HepG2 (cell line): ENCODE measurements at regions not wholly inside any gene's neighbourhood (a gene's known extent, or its start where the extent isn't known, plus 50 kb on each side); places are given as distances from the start of the nearest gene placed in this dataset.

ENCODE experiments used
- AKNA ChIP-seq: sonication (generic); formaldehyde crosslinking; IDR thresholded peaks from 2 replicates; pipeline ENCODE4 v1.4.0; 2020; ENCODE audit warnings: missing genetic modification reagents, borderline replicate concordance
- IKZF1 ChIP-seq: fragments of 450-650 bp; IDR thresholded peaks from 2 replicates; pipeline ENCODE4 v1.7.1; 2016
- ZIK1 ChIP-seq: sonication (generic); formaldehyde crosslinking; IDR thresholded peaks from 2 replicates; pipeline ENCODE4 v1.5.0; 2020; ENCODE audit warnings: mild to moderate bottlenecking, low read depth, missing genetic modification reagents, borderline replicate concordance
- ZNF737 ChIP-seq: sonication (generic); formaldehyde crosslinking; IDR thresholded peaks from 2 replicates; pipeline ENCODE4 v1.5.0; 2020; ENCODE audit warnings: missing genetic modification reagents, mild to moderate bottlenecking, borderline replicate concordance
- ZXDC ChIP-seq: sonication (generic); formaldehyde crosslinking; IDR thresholded peaks from 2 replicates; pipeline ENCODE4 v1.5.0; 2020; ENCODE audit warnings: mild to moderate bottlenecking, missing genetic modification reagents
- TF ChIP-seq, protein P1 (sequence below): sonication (generic); formaldehyde crosslinking; IDR thresholded peaks from 2 replicates; pipeline ENCODE4 v1.4.0; 2020; ENCODE audit warnings: missing genetic modification reagents

- TF ChIP-seq ZNF737 (CRISPR knock-in tag): no peak
- TF ChIP-seq, protein P1, sequence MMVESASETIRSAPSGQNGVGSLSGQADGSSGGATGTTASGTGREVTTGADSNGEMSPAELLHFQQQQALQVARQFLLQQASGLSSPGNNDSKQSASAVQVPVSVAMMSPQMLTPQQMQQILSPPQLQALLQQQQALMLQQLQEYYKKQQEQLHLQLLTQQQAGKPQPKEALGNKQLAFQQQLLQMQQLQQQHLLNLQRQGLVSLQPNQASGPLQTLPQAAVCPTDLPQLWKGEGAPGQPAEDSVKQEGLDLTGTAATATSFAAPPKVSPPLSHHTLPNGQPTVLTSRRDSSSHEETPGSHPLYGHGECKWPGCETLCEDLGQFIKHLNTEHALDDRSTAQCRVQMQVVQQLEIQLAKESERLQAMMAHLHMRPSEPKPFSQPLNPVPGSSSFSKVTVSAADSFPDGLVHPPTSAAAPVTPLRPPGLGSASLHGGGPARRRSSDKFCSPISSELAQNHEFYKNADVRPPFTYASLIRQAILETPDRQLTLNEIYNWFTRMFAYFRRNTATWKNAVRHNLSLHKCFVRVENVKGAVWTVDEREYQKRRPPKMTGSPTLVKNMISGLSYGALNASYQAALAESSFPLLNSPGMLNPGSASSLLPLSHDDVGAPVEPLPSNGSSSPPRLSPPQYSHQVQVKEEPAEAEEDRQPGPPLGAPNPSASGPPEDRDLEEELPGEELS (CRISPR knock-in tag): no peak
- no peak for TF ChIP-seq ZXDC (CRISPR knock-in tag)
- TF ChIP-seq AKNA (CRISPR knock-in tag): no peak
- TF ChIP-seq ZIK1 (CRISPR knock-in tag): no peak
- no peak for TF ChIP-seq IKZF1
These were observed 254.6 kb upstream of the LDB2 start (continued) for GRCh38 chr4:17152941-17153540.
